B cell (primary cell): ENCODE measurements at regions not wholly inside any gene's neighbourhood (a gene's known extent, or its start where the extent isn't known, plus 50 kb on each side); places are given as distances from the start of the nearest gene placed in this dataset.

Source experiments
- EZH2 ChIP-seq: IDR thresholded peaks from 2 replicates; pipeline ENCODE4 v1.6.1; 2012; ENCODE audit warnings: borderline replicate concordance, low read depth, mild to moderate bottlenecking, moderate library complexity, low read length; ENCODE audit not compliant: insufficient read depth, poor library complexity, severe bottlenecking
- TF ChIP-seq, protein P1 (sequence below): fragments of 200-600 bp; IDR thresholded peaks from one replicate; pipeline ENCODE4 v1.8.0; 2022; ENCODE audit warnings: antibody characterized with exemption, mild to moderate bottlenecking

DNA sequence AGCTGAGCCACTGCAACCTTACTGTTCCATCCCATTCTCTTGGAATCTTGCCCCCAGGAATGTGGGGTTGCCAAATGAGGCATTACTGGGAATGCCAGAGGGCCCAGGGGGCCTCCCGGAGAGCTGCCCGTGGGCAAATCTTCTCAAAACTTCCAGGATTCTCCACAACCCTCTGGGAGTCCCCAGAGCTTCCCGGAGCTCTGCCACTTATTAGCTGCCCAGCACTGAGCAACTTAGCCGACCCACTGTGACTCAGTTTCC lies 306.0 kb downstream of the FOXL1 start:
- TF ChIP-seq, protein P1, sequence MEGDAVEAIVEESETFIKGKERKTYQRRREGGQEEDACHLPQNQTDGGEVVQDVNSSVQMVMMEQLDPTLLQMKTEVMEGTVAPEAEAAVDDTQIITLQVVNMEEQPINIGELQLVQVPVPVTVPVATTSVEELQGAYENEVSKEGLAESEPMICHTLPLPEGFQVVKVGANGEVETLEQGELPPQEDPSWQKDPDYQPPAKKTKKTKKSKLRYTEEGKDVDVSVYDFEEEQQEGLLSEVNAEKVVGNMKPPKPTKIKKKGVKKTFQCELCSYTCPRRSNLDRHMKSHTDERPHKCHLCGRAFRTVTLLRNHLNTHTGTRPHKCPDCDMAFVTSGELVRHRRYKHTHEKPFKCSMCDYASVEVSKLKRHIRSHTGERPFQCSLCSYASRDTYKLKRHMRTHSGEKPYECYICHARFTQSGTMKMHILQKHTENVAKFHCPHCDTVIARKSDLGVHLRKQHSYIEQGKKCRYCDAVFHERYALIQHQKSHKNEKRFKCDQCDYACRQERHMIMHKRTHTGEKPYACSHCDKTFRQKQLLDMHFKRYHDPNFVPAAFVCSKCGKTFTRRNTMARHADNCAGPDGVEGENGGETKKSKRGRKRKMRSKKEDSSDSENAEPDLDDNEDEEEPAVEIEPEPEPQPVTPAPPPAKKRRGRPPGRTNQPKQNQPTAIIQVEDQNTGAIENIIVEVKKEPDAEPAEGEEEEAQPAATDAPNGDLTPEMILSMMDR = no peak
- TF ChIP-seq EZH2 = no peak
